Effector memory CD8-positive, alpha-beta T cell (primary cell): ENCODE measurements at regions not wholly inside any gene's neighbourhood (a gene's known extent, or its start where the extent isn't known, plus 50 kb on each side); places are given as distances from the start of the nearest gene placed in this dataset.
"Not testable (repeated sequence)": the region's sequence is repeated elsewhere in the genome, so short reads cannot be mapped to it uniquely, and the experiment has no call there.

Experiments
- ATAC-seq: fragments of 150-1000 bp; cut with Tn5 transposase; replicated peaks from 2 replicates; pipeline ENCODE4 v1.10.0; 2021; ENCODE audit warnings: mild to moderate bottlenecking, moderate library complexity
- DNase-seq, 3 experiments: peaks; one replicate each; pipeline ENCODE4 v3.0.0; 2021
- H3K27ac Mint-ChIP-seq, 2 donors: one replicate each; pipeline ENCODE4 v1.8.0; 2022; ENCODE audit warnings: mild to moderate bottlenecking in 2 of 2, mixed read lengths in 2 of 2, moderate library complexity in 2 of 2
- H3K27me3 Mint-ChIP-seq, 2 donors: one replicate each; pipeline ENCODE4 v1.8.0; 2022; ENCODE audit warnings: mixed read lengths in 2 of 2
- H3K36me3 Mint-ChIP-seq: one replicate; pipeline ENCODE4 v1.8.0; 2022; ENCODE audit warnings: mild to moderate bottlenecking, moderate library complexity, mixed read lengths; ENCODE audit not compliant: insufficient read depth
- H3K4me1 Mint-ChIP-seq, 2 donors: one replicate each; pipeline ENCODE4 v1.8.0; 2022; ENCODE audit warnings: low read depth in 2 of 2, mixed read lengths in 2 of 2
- H3K4me3 Mint-ChIP-seq, 2 donors: one replicate each; pipeline ENCODE4 v1.8.0; 2022; ENCODE audit warnings: mild to moderate bottlenecking in 2 of 2, mixed read lengths in 2 of 2, moderate library complexity in 2 of 2
- H3K9me3 Mint-ChIP-seq, 2 donors: one replicate each; pipeline ENCODE4 v1.8.0; 2022; ENCODE audit warnings: mixed read lengths in 2 of 2

GRCh38 chr10:131547129-131547799 lies 235.7 kb upstream of the TCERG1L start:
- Mint-ChIP-seq H3K27me3 (peaks cover 10 to 18% of the 10 kb centered on the region in 2 donors), H3K4me1 (no peaks in the 10 kb centered on the region), H3K4me3 (no peak overlapping the region), H3K36me3 (no peaks in the 10 kb centered on the region), H3K9me3 (no peaks in the 10 kb centered on the region), H3K27ac (no peak overlapping the region)
- DNase-seq, result no peak
- no peak for ATAC-seq

- no peak for ATAC-seq
- Mint-ChIP-seq H3K9me3 (no peaks in the 10 kb centered on the region), H3K27ac (no peak overlapping the region), H3K4me3 (no peak overlapping the region), H3K27me3 (peaks cover 10 to 12% of the 10 kb centered on the region in 2 donors), H3K4me1 (no peaks in the 10 kb centered on the region), H3K36me3 (no peaks in the 10 kb centered on the region)
- DNase-seq, result no peak
Observed at GRCh38 chr10:131548176-131548575, 236.7 kb upstream of the TCERG1L start.

GRCh38 chr10:131549116-131549515 lies 237.6 kb upstream of the TCERG1L start:
- Mint-ChIP-seq H3K27me3 (peaks cover 10 to 12% of the 10 kb centered on the region in 2 donors), H3K4me3 (no peak overlapping the region), H3K9me3 (no peaks in the 10 kb centered on the region), H3K27ac (no peak overlapping the region), H3K36me3 (no peaks in the 10 kb centered on the region), H3K4me1 (no peaks in the 10 kb centered on the region)
- ATAC-seq (no peak), DNase-seq (no peak)

GRCh38 chr10:131553121-131553520 lies 241.6 kb upstream of the TCERG1L start:
- Mint-ChIP-seq H3K27ac (no peak overlapping the region), H3K9me3 (no peaks in the 10 kb centered on the region), H3K27me3 (peaks cover 0 to 13% of the 10 kb centered on the region in 2 donors), H3K4me3 (no peak overlapping the region), H3K36me3 (no peaks in the 10 kb centered on the region), H3K4me1 (no peaks in the 10 kb centered on the region)
- DNase-seq (no peak), ATAC-seq (no peak)

- DNase-seq (no peak), ATAC-seq (no peak)
- no peaks in the 10 kb centered on the region for H3K4me1 Mint-ChIP-seq
- H3K27me3 Mint-ChIP-seq, result peaks cover 0 to 14% of the 10 kb centered on the region in 2 donors
- no peaks in the 10 kb centered on the region for H3K9me3 Mint-ChIP-seq
- H3K4me3 Mint-ChIP-seq, result no peak overlapping the region
- no peak overlapping the region for H3K27ac Mint-ChIP-seq
- no peaks in the 10 kb centered on the region for H3K36me3 Mint-ChIP-seq
Observed at GRCh38 chr10:131553581-131553980, 242.1 kb upstream of the TCERG1L start.

- no peaks in the 10 kb centered on the region for H3K36me3 Mint-ChIP-seq
- peaks cover 0 to 20% of the 10 kb centered on the region in 2 donors for H3K27me3 Mint-ChIP-seq
- DNase-seq (no peak), ATAC-seq (no peak)
- no peak overlapping the region for H3K4me3 Mint-ChIP-seq
- H3K27ac Mint-ChIP-seq, result no peak overlapping the region
- peaks cover 0 to 6% of the 10 kb centered on the region in 2 donors for H3K9me3 Mint-ChIP-seq
- no peaks in the 10 kb centered on the region for H3K4me1 Mint-ChIP-seq
Observed at GRCh38 chr10:131554821-131555220, 243.3 kb upstream of the TCERG1L start.

- Mint-ChIP-seq H3K27ac (no peak overlapping the region), H3K36me3 (no peaks in the 10 kb centered on the region), H3K4me3 (no peak overlapping the region), H3K9me3 (peaks cover 0 to 6% of the 10 kb centered on the region in 2 donors), H3K4me1 (no peaks in the 10 kb centered on the region), H3K27me3 (peaks cover 0 to 20% of the 10 kb centered on the region in 2 donors)
- ATAC-seq (no peak), DNase-seq (no peak)
Observed at GRCh38 chr10:131555406-131555805, 243.9 kb upstream of the TCERG1L start.

GRCh38 chr10:131556061-131556896 lies 244.8 kb upstream of the TCERG1L start:
- Mint-ChIP-seq H3K9me3 (peaks cover 0 to 6% of the 10 kb centered on the region in 2 donors), H3K4me1 (no peaks in the 10 kb centered on the region), H3K27me3 (peaks cover 0 to 25% of the 10 kb centered on the region in 2 donors), H3K4me3 (no peak overlapping the region), H3K27ac (no peak overlapping the region), H3K36me3 (no peaks in the 10 kb centered on the region)
- DNase-seq, result no peak
- no peak for ATAC-seq

- ATAC-seq (no peak), DNase-seq (no peak)
- no peaks in the 10 kb centered on the region for H3K4me1 Mint-ChIP-seq
- H3K36me3 Mint-ChIP-seq, result no peaks in the 10 kb centered on the region
- H3K27ac Mint-ChIP-seq, result no peak overlapping the region
- no peak overlapping the region for H3K4me3 Mint-ChIP-seq
- H3K27me3 Mint-ChIP-seq, result peaks cover 0 to 33% of the 10 kb centered on the region in 2 donors
- peaks cover 0 to 6% of the 10 kb centered on the region in 2 donors for H3K9me3 Mint-ChIP-seq
Observed at GRCh38 chr10:131556897-131557495, 245.5 kb upstream of the TCERG1L start.

GRCh38 chr10:131557956-131558355 lies 246.4 kb upstream of the TCERG1L start:
- not testable (repeated sequence) for H3K4me3 Mint-ChIP-seq, DNase-seq, H3K9me3 Mint-ChIP-seq, H3K36me3 Mint-ChIP-seq, H3K27ac Mint-ChIP-seq, ATAC-seq, H3K4me1 Mint-ChIP-seq
- peaks cover 0 to 35% of the 10 kb centered on the region in 2 donors for H3K27me3 Mint-ChIP-seq

GRCh38 chr10:131559450-131559911 lies 248.0 kb upstream of the TCERG1L start:
- H3K9me3 Mint-ChIP-seq, result peaks cover 0 to 6% of the 10 kb centered on the region in 2 donors
- no peaks in the 10 kb centered on the region for H3K36me3 Mint-ChIP-seq
- DNase-seq (no peak), ATAC-seq (no peak)
- H3K27me3 Mint-ChIP-seq, result peaks cover 0 to 35% of the 10 kb centered on the region in 2 donors
- H3K27ac Mint-ChIP-seq, result no peak overlapping the region
- no peaks in the 10 kb centered on the region for H3K4me1 Mint-ChIP-seq
- H3K4me3 Mint-ChIP-seq, result no peak overlapping the region

- Mint-ChIP-seq H3K4me3 (no peak overlapping the region), H3K27ac (no peak overlapping the region), H3K36me3 (no peaks in the 10 kb centered on the region), H3K4me1 (no peaks in the 10 kb centered on the region), H3K27me3 (peaks cover 0 to 35% of the 10 kb centered on the region in 2 donors), H3K9me3 (peaks cover 0 to 6% of the 10 kb centered on the region in 2 donors)
- DNase-seq (no peak), ATAC-seq (no peak)
Observed at GRCh38 chr10:131560166-131560565, 248.6 kb upstream of the TCERG1L start.

GRCh38 chr10:131560706-131561355 lies 249.3 kb upstream of the TCERG1L start:
- ATAC-seq, result no peak
- H3K27me3 Mint-ChIP-seq, result peaks cover 0 to 29% of the 10 kb centered on the region in 2 donors
- no peak for DNase-seq
- no peaks in the 10 kb centered on the region for H3K36me3 Mint-ChIP-seq
- H3K27ac Mint-ChIP-seq, result no peak overlapping the region
- no peaks in the 10 kb centered on the region for H3K4me1 Mint-ChIP-seq
- peaks cover under 1 to 8% of the 10 kb centered on the region in 2 donors for H3K9me3 Mint-ChIP-seq
- no peak overlapping the region for H3K4me3 Mint-ChIP-seq
